ENCODE measurements at regions not wholly inside any gene's neighbourhood (a gene's known extent, or its start where the extent isn't known, plus 50 kb on each side); places are given as distances from the start of the nearest gene placed in this dataset.
"Not testable (repeated sequence)": the region's sequence is repeated elsewhere in the genome, so short reads cannot be mapped to it uniquely, and the experiment has no call there.

DNA sequence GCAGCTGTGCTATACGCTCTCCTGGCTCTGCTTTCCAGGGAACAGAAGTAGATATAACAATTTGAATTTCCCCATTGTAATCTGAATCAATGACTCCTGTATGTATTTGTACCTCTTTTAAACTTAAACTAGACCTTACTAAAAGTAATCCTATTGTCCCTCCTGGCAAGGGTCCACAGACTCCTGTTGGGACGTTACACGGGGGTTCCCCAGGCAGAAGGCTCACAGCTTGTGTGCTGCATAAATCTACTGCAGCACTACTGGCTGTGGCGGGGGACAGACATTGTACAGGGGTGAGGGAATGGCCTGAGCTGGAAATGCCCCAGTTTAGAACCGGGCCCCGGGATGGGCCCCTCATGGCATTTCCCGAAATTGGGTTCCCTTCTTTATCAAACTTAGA, 432.2 kb upstream of the SGO1 start:
- H3K27me3 ChIP-seq (ENCODE audit: control insufficient read depth in 2 of 2, insufficient read depth in 2 of 2, low read length in 2 of 2); intact Hi-C loops (cut with micrococcal nuclease); DNase-seq; H3K9ac ChIP-seq (ENCODE audit: insufficient read depth, low read length, poor library complexity, severe bottlenecking); H3K4me3 ChIP-seq (replicated peaks in 1 of 3; ENCODE audit: low read depth in 2 of 3, low read length in 3 of 3); H3K79me2 ChIP-seq (ENCODE audit: insufficient read depth, low read length); H3K4me1 ChIP-seq (ENCODE audit: control insufficient read depth in 1 of 2, insufficient read depth in 2 of 2, low read length in 2 of 2); H3K4me1 Mint-ChIP-seq; H2AFZ ChIP-seq (ENCODE audit: insufficient read depth, low read depth, low read length, poor library complexity, severe bottlenecking); H3K36me3 Mint-ChIP-seq; H3K4me2 ChIP-seq (replicated peaks; ENCODE audit: extremely low read depth, low read length, poor library complexity, severe bottlenecking); H3K27ac ChIP-seq (ENCODE audit: low read depth in 1 of 2, low read length in 2 of 2); H3K4me3 Mint-ChIP-seq; H4K20me1 ChIP-seq (ENCODE audit: insufficient read depth, low read length); H3K36me3 ChIP-seq (replicated peaks in 1 of 2; ENCODE audit: control insufficient read depth in 1 of 2, insufficient read depth in 2 of 2, low read length in 2 of 2); H3K27ac Mint-ChIP-seq; H3K27me3 Mint-ChIP-seq (ENCODE audit: low read depth in 3 of 3): not testable (repeated sequence)
- H3K9me3 Mint-ChIP-seq, result peaks cover 3 to 22% (median 18%) of the 10 kb centered on the region in 7 donors
- 63% methylated on average over 6 of the region's 7 CpGs for WGBS (ENCODE audit: insufficient coverage)
- H3K9me3 ChIP-seq (replicated peaks in 1 of 2; ENCODE audit: control insufficient read depth in 1 of 2, insufficient read depth in 1 of 2, low read length in 2 of 2), result peaks cover 10 to 19% of the 10 kb centered on the region in 2 donors

DNA sequence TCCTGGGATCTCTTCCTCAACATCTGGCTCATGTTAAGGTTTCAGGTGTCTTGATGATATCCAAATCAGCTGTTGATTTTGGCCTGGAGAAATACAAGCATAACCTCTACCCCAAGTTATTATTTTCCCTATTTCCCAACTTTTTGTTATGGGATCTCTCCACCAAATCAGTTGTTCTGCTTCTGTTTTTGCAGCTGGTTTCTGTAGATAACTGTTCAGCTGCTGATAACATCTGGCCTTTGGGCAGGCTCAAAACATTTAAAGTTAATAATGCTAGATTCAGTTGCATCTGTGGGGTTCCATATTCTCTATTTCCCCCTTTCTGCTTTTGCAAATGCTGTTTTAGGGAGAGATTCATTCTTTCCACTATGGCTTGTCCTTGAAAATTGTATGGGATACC, 430.0 kb upstream of the SGO1 start:
- DNase-seq; H3K27me3 ChIP-seq (ENCODE audit: control insufficient read depth in 2 of 2, insufficient read depth in 2 of 2, low read length in 2 of 2); H3K4me1 Mint-ChIP-seq; H3K79me2 ChIP-seq (ENCODE audit: insufficient read depth, low read length); H3K36me3 ChIP-seq (replicated peaks in 1 of 2; ENCODE audit: control insufficient read depth in 1 of 2, insufficient read depth in 2 of 2, low read length in 2 of 2); H3K36me3 Mint-ChIP-seq; H3K4me3 ChIP-seq (replicated peaks in 1 of 3; ENCODE audit: low read depth in 2 of 3, low read length in 3 of 3); H3K4me2 ChIP-seq (replicated peaks; ENCODE audit: extremely low read depth, low read length, poor library complexity, severe bottlenecking); intact Hi-C loops (cut with micrococcal nuclease); H3K27ac ChIP-seq (ENCODE audit: low read depth in 1 of 2, low read length in 2 of 2); H3K9ac ChIP-seq (ENCODE audit: insufficient read depth, low read length, poor library complexity, severe bottlenecking); H4K20me1 ChIP-seq (ENCODE audit: insufficient read depth, low read length); H3K27ac Mint-ChIP-seq; H3K4me3 Mint-ChIP-seq; H3K4me1 ChIP-seq (ENCODE audit: control insufficient read depth in 1 of 2, insufficient read depth in 2 of 2, low read length in 2 of 2); H3K27me3 Mint-ChIP-seq (ENCODE audit: low read depth in 3 of 3); H2AFZ ChIP-seq (ENCODE audit: insufficient read depth, low read depth, low read length, poor library complexity, severe bottlenecking): not testable (repeated sequence)
- peaks cover 7 to 28% (median 22%) of the 10 kb centered on the region in 7 donors for H3K9me3 Mint-ChIP-seq
- H3K9me3 ChIP-seq (replicated peaks in 1 of 2; ENCODE audit: control insufficient read depth in 1 of 2, insufficient read depth in 1 of 2, low read length in 2 of 2), result peaks cover 14 to 17% of the 10 kb centered on the region in 2 donors

DNA sequence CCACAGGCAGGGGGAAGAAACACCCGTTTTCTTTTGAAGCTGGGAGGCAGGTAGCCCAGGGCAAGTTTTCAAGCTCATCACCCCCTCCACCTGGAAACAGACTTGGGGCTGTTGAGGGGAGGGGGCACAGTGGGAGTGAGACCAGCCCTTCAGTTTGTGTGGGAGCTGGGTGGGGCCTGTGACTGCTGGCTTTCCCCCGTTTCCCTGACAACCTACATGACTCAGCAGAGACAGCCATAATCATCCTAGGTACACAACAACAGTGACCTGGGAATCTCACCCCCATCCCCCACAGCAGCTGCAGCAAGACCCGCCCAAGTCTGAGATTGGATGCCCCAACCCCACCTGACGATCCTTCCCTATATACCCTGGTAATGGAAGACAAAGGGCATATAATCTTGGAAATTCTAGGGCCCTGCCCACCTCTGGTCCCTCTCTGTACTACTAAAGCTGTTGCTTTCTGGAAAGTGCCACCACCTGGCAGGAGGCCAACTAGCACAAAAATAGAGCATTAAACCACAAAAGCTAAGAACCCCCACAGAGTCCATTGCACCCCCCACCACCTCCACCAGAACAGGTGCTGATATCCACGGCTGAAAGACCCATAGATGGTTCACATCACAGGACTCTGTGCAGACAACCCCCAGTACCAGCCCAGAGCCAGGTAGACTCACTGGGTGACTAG, 422.2 kb upstream of the SGO1 start:
- Mint-ChIP-seq H3K4me3 (no peak overlapping the region), H3K27ac (no peak overlapping the region), H3K27me3 (ENCODE audit: low read depth in 3 of 3) (no peaks in the 10 kb centered on the region), H3K4me1 (no peaks in the 10 kb centered on the region), H3K36me3 (no peaks in the 10 kb centered on the region), H3K9me3 (peaks cover 19 to 35% (median 26%) of the 10 kb centered on the region in 7 donors)
- no peak overlapping the region for H3K27ac ChIP-seq (ENCODE audit: low read depth in 1 of 2, low read length in 2 of 2)
- no peak overlapping the region for H3K9ac ChIP-seq (ENCODE audit: insufficient read depth, low read length, poor library complexity, severe bottlenecking)
- no peaks in the 10 kb centered on the region for H3K27me3 ChIP-seq (ENCODE audit: control insufficient read depth in 2 of 2, insufficient read depth in 2 of 2, low read length in 2 of 2)
- no peaks in the 10 kb centered on the region for H3K4me1 ChIP-seq (ENCODE audit: control insufficient read depth in 1 of 2, insufficient read depth in 2 of 2, low read length in 2 of 2)
- H2AFZ ChIP-seq (ENCODE audit: insufficient read depth, low read depth, low read length, poor library complexity, severe bottlenecking), result no peak overlapping the region
- H3K4me2 ChIP-seq (replicated peaks; ENCODE audit: extremely low read depth, low read length, poor library complexity, severe bottlenecking), result no peak overlapping the region
- TF ChIP-seq, protein P1, sequence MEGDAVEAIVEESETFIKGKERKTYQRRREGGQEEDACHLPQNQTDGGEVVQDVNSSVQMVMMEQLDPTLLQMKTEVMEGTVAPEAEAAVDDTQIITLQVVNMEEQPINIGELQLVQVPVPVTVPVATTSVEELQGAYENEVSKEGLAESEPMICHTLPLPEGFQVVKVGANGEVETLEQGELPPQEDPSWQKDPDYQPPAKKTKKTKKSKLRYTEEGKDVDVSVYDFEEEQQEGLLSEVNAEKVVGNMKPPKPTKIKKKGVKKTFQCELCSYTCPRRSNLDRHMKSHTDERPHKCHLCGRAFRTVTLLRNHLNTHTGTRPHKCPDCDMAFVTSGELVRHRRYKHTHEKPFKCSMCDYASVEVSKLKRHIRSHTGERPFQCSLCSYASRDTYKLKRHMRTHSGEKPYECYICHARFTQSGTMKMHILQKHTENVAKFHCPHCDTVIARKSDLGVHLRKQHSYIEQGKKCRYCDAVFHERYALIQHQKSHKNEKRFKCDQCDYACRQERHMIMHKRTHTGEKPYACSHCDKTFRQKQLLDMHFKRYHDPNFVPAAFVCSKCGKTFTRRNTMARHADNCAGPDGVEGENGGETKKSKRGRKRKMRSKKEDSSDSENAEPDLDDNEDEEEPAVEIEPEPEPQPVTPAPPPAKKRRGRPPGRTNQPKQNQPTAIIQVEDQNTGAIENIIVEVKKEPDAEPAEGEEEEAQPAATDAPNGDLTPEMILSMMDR (IDR thresholded peaks at IDR 0.05), result no peak
- H3K4me3 ChIP-seq (replicated peaks in 1 of 3; ENCODE audit: low read depth in 2 of 3, low read length in 3 of 3), result no peak overlapping the region
- no peaks in the 10 kb centered on the region for H4K20me1 ChIP-seq (ENCODE audit: insufficient read depth, low read length)
- no peak for DNase-seq
- H3K9me3 ChIP-seq (replicated peaks in 1 of 2; ENCODE audit: control insufficient read depth in 1 of 2, insufficient read depth in 1 of 2, low read length in 2 of 2), result peaks cover 22 to 51% of the 10 kb centered on the region in 2 donors
- WGBS (ENCODE audit: insufficient coverage), result 100% methylated on average over 1 of the region's 5 CpGs
- no peaks in the 10 kb centered on the region for H3K36me3 ChIP-seq (replicated peaks in 1 of 2; ENCODE audit: control insufficient read depth in 1 of 2, insufficient read depth in 2 of 2, low read length in 2 of 2)
- intact Hi-C loops (cut with micrococcal nuclease), result no loop called here
- H3K79me2 ChIP-seq (ENCODE audit: insufficient read depth, low read length), result no peaks in the 10 kb centered on the region

All from CD14-positive monocyte (primary cell).